ENCODE measurements at regions not wholly inside any gene's neighbourhood (a gene's known extent, or its start where the extent isn't known, plus 50 kb on each side); places are given as distances from the start of the nearest gene placed in this dataset.

DNA sequence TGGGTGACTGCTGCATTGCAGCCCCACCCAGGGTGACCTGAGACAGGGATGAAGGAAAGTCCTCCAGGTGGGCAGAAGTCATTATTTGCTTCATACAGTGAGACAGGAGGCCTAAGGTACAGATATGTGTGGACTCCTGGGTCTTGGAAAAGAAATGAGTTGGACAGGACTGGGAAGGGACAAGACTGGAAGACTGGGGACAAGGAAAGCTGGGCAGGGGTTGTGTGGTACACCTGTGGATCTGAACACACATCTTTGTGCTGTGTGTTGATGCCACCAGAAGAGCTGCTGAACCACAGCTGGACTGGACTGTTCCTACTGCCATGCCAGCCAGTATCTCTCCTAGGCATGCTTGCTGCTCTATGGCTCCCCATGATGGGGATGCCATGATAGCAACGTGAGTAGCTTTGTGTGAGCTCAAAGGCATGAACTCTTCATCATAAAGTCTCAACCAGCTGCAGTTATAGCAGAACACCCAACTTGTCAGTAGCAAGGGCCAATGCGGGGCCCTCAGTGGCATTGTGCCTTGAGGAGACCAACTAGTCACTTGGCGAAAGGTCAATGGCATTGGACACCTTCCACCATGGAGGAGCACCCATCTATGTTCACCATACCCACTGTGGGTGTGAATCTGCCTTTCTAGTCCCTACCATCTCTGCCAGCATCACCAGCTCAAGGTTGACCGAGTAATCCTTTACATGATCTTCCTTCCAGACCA, 76.0 kb upstream of the GRB10 start:
- TF ChIP-seq POLR2A (IDR thresholded peaks at IDR 0.05; ENCODE audit: low read length), result no peak
- no peak for TF ChIP-seq RNF2 (IDR thresholded peaks at IDR 0.05; ENCODE audit: borderline replicate concordance, low read depth)
- TF ChIP-seq, protein P1, sequence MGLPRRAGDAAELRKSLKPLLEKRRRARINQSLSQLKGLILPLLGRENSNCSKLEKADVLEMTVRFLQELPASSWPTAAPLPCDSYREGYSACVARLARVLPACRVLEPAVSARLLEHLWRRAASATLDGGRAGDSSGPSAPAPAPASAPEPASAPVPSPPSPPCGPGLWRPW (IDR thresholded peaks at IDR 0.05), result no peak
- TF ChIP-seq RAD21 (conservative IDR thresholded peaks at IDR 0.05 in 1 of 2, IDR thresholded peaks at IDR 0.05 in 1 of 2), result no peak
- TF ChIP-seq, protein P2, sequence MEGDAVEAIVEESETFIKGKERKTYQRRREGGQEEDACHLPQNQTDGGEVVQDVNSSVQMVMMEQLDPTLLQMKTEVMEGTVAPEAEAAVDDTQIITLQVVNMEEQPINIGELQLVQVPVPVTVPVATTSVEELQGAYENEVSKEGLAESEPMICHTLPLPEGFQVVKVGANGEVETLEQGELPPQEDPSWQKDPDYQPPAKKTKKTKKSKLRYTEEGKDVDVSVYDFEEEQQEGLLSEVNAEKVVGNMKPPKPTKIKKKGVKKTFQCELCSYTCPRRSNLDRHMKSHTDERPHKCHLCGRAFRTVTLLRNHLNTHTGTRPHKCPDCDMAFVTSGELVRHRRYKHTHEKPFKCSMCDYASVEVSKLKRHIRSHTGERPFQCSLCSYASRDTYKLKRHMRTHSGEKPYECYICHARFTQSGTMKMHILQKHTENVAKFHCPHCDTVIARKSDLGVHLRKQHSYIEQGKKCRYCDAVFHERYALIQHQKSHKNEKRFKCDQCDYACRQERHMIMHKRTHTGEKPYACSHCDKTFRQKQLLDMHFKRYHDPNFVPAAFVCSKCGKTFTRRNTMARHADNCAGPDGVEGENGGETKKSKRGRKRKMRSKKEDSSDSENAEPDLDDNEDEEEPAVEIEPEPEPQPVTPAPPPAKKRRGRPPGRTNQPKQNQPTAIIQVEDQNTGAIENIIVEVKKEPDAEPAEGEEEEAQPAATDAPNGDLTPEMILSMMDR (IDR thresholded peaks at IDR 0.05), result no peak
- no peak for TF ChIP-seq CHD4 (IDR thresholded peaks at IDR 0.05; ENCODE audit: borderline replicate concordance)
- TF ChIP-seq, protein P3, sequence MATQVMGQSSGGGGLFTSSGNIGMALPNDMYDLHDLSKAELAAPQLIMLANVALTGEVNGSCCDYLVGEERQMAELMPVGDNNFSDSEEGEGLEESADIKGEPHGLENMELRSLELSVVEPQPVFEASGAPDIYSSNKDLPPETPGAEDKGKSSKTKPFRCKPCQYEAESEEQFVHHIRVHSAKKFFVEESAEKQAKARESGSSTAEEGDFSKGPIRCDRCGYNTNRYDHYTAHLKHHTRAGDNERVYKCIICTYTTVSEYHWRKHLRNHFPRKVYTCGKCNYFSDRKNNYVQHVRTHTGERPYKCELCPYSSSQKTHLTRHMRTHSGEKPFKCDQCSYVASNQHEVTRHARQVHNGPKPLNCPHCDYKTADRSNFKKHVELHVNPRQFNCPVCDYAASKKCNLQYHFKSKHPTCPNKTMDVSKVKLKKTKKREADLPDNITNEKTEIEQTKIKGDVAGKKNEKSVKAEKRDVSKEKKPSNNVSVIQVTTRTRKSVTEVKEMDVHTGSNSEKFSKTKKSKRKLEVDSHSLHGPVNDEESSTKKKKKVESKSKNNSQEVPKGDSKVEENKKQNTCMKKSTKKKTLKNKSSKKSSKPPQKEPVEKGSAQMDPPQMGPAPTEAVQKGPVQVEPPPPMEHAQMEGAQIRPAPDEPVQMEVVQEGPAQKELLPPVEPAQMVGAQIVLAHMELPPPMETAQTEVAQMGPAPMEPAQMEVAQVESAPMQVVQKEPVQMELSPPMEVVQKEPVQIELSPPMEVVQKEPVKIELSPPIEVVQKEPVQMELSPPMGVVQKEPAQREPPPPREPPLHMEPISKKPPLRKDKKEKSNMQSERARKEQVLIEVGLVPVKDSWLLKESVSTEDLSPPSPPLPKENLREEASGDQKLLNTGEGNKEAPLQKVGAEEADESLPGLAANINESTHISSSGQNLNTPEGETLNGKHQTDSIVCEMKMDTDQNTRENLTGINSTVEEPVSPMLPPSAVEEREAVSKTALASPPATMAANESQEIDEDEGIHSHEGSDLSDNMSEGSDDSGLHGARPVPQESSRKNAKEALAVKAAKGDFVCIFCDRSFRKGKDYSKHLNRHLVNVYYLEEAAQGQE (IDR thresholded peaks at IDR 0.05), result no peak
- no peak for TF ChIP-seq GATA3 (IDR thresholded peaks at IDR 0.05; ENCODE audit: borderline replicate concordance)
- TF ChIP-seq, protein P4, sequence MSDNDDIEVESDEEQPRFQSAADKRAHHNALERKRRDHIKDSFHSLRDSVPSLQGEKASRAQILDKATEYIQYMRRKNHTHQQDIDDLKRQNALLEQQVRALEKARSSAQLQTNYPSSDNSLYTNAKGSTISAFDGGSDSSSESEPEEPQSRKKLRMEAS (IDR thresholded peaks at IDR 0.05), result no peak
- no peak for TF ChIP-seq EP300 (IDR thresholded peaks at IDR 0.05)

All from A549 (cell line).